GM19238 (cell line): ENCODE measurements at regions not wholly inside any gene's neighbourhood (a gene's known extent, or its start where the extent isn't known, plus 50 kb on each side); places are given as distances from the start of the nearest gene placed in this dataset.
"Not testable (repeated sequence)": the region's sequence is repeated elsewhere in the genome, so short reads cannot be mapped to it uniquely, and the experiment has no call there.

Source experiments
- DNase-seq: peaks from one replicate; pipeline ENCODE4 v3.0.0; 2011; ENCODE audit warnings: low spot score; ENCODE audit not compliant: insufficient read length

- DNase-seq: no peak
Measured at GRCh38 chr1:65581119-65581518, 160.7 kb downstream of the LEPR start.

GRCh38 chr1:65584399-65584798, 163.9 kb downstream of the LEPR start:
- no peak for DNase-seq

DNA sequence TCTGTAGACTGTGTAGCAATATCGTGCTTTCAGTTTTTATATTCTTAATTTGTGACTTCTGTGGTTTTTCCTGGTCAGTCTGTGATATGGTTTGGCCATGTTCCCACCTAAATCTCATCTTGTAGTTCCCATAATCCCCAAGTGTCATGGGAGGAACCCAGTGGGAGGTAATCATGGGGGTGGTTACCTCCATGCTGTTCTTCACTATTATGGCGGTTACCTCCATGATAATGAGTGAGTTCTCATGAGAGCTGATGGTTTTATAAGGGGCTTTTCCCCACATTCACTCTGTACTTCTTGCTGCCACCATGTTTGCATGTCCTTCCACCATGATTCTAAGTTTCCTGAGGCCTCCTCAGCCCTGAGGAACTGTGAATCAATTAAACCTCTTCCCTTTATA, 169.8 kb downstream of the LEPR start:
- DNase-seq: no peak

GRCh38 chr1:65593516-65593915, 173.0 kb downstream of the LEPR start:
- DNase-seq: no peak

DNA sequence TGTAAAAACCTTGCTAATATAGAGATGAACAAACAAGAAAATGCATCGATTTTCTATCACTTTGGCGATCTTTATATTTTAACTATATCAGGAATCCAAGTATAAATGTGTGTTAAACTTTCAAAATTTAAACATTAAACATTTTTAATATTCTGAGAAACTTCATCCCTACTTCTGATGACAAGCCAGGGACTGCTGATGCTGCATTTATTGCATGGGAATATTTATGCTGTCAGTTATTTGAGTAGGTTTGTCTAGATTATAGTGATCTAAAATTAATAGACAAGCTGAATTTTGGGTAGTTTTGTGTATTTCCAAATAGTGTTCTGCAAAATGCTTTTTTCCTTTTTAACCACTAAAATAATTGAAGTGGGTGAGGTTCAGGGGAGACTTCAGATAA, 175.3 kb downstream of the LEPR start:
- no peak for DNase-seq

DNA sequence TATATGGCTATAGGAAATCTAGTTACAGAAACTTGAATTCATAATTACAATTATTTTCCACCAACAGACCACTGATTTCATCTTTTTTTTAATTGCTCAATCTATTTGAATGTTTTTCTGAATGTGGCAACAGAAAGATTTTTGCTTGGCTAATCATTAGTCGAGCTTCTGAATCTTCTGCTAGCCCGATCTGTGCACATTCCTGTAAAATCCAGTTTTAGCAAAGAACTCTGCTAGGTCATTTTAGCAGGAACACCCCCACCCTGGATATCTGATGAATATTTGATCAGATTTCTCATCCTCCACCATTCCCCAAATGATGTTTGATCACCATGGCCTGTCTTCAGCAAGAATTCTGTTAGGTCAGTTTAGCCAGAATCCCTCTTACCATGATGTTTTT, 176.3 kb downstream of the LEPR start:
- no peak for DNase-seq

GRCh38 chr1:65605621-65606020, 185.2 kb downstream of the LEPR start:
- DNase-seq: no peak

GRCh38 chr1:65606426-65606825, 186.0 kb downstream of the LEPR start:
- DNase-seq: no peak

DNA sequence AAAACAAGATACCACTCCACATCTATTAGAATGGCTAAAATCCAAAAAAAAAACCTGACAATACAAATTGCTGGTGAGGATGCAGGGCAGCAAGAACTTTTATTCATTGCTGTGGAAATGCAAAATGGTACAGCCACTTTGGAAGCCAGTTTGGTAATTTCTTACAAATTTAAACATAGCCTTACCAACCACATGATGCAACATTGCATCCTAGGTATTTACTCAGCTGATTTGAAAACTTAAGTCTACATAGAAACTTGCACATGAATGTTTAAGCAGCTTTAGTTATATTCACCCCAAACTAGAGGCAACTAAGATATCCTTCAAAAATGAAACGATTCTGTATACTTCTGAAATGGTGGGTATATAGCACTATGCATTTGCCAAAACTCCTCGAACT, 178.8 kb upstream of the PDE4B start:
- DNase-seq: no peak

GRCh38 chr1:65615859-65616258, 176.8 kb upstream of the PDE4B start:
- no peak for DNase-seq

DNA sequence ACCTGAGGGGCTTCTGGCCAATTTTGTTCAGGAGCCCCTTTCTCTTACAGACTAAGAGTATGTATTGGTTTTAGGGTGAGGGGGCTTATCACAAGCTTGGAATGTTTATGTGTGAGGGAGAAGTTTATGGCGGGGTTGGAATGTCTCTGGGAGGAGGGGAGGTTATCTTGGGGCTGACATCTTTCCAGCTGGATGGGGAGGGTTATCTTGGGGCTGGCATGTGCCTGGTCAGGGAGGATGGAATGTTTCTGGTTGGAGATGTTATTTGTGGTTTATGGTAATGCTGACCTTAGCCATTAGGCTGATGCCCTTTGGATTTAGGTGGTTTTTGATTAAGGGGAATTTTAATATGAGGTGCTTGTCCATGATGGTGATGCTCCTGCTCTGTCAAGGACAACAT, 171.0 kb upstream of the PDE4B start:
- not testable (repeated sequence) for DNase-seq

- DNase-seq: no peak
Measured at GRCh38 chr1:65623895-65624294, 168.8 kb upstream of the PDE4B start.

DNA sequence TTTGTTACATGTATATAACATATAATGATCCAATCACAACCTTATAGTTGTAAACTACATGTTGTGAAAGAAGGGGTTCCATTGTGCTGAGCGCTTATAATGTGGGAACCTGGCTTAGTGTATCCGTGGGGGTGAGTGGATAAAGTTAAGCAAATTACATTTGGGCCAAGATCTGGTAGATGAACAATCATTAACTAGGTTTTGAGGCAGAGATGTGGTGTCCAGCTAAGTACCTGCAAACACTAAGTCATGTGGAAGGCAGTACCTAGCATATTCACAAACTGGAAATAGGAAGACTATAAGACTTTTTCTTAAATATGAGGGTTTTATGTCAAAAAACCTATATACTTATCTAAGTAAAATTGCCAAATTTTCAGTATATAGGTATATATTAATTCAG, 167.2 kb upstream of the PDE4B start:
- no peak for DNase-seq

DNA sequence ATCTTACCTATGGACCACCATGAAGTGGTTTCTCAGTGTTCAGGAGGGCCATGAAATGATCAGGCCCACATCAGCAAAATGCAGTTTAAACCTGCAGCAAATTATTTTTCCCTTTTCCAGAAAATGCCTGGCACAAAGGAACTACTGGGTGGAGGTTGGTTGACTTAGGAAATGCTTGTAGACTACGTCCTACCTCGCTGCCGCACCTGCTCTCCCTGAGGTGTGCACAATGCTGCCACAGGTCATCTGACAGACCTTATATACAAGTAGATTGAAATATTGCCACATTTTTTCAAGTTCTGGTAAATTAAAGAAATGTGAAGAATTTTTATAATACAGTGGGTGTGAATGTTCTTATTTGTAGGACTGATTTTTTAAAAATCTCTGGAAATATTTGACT, 166.7 kb upstream of the PDE4B start:
- no peak for DNase-seq

DNA sequence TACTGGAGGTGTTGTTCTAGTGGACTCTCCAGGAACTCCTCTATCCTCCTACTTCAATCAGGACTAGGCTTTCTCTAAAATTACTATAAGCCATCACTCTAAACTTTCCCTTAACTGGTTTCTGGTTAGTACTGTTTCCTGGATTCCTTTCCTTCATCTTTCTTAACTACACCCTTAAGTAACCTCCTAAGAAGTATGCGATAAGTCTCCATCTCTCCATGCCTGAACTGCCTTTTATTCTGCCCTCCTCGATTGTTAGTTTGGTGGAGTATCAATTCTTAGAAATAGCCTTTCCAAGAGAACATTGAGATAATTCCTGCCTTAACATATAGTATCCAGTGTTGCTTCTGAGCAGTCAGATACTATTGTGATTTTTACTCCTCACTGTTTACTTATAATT, 162.9 kb upstream of the PDE4B start:
- no peak for DNase-seq

DNA sequence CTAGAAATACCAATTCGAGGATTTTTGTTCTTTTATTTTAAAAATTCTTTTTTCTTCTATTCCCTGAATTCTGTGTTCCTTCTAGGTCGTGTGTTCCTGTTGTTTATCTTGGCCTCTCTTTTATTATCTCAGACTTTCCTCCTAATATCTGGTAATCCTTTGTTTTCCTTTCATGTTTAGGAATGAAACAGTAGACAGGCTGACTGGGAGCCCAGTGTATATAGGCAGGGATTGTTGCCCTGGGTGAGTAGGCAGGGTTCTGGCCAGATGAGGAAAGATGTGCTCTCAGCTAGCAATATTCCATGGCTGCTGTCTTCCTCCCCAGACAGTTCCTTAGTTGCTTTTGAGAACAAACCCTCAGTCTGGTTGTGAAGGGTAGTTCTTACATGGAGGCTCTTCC, 161.8 kb upstream of the PDE4B start:
- DNase-seq: no peak

GRCh38 chr1:65632235-65632634, 160.5 kb upstream of the PDE4B start:
- DNase-seq: no peak

DNA sequence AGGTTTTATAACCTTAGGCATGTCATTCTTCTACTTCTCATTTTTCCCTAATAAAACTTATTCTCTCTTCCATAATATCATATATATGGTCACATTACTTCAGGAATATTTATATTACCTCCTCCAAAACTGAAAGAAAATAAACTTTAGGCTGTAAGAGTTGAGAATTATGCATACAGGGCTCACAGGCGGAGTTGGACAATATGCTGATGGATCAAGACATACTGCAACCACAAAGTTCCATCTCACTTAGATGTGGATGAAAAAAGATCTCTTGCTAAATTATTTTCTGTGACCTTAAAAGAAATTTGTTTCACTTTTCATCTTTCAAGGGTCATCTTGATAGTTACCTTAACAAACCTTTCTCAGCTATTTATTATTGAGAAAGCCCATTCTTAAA, 152.6 kb upstream of the PDE4B start:
- no peak for DNase-seq

- DNase-seq: not testable (repeated sequence)
Measured at GRCh38 chr1:65649185-65649584, 143.5 kb upstream of the PDE4B start.

- no peak for DNase-seq
Measured at GRCh38 chr1:65650682-65651081, 142.0 kb upstream of the PDE4B start.

DNA sequence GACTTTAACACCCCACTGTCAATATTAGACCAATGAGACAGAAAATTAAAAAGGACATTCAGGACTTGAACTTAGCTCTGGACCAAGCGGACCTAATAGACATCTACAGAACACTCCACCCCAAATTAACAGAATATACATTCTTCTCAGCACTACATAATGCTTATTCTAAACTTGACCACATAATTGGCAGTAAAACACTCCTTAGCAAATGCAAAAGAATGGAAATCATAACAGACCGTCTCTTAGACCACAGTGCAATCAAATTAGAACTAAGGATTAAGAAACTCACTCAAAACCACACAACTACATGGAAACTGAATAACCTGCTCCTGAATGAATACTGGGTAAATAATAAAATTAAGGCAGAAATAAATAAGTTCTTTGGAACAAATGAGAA, 138.2 kb upstream of the PDE4B start:
- not testable (repeated sequence) for DNase-seq

GRCh38 chr1:65657609-65658008, 135.1 kb upstream of the PDE4B start:
- not testable (repeated sequence) for DNase-seq

- no peak for DNase-seq
Measured at GRCh38 chr1:65658122-65658521, 134.6 kb upstream of the PDE4B start.

- no peak for DNase-seq
Measured at GRCh38 chr1:65668368-65668767, 124.3 kb upstream of the PDE4B start.
